Occipital lobe (tissue), 1 donor: ENCODE measurements at regions not wholly inside any gene's neighbourhood (a gene's known extent, or its start where the extent isn't known, plus 50 kb on each side); places are given as distances from the start of the nearest gene placed in this dataset.
"Not testable (repeated sequence)": the region's sequence is repeated elsewhere in the genome, so short reads cannot be mapped to it uniquely, and the experiment has no call there.

ENCODE experiments used
- DNase-seq: peaks from one replicate; lab custom pipeline; 2025; lab: John Stamatoyannopoulos, UW

GRCh38 chr20:51188941-51189340, 166.0 kb upstream of the KCNG1 start:
- DNase-seq, result no peak

DNA sequence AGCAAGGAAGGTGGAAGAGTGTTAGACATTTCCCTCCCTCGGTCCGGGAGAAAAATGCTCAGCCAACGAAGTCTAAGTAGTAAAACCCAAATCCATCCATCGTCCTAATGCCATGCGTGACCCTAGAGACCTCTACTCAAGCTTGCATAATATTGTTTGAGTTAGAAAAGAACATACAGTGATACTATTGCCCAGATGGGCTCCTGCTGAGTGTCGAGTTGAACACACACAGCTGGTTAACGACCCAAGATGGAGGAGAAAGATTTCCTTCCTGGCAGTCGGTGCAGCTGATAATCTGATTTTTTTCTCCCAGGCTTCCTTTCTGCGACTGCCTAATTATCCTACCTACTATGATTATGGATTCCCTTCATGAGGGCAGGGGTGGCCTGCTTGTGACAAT, 164.4 kb upstream of the KCNG1 start:
- no peak for DNase-seq

GRCh38 chr20:51185861-51186260, 163.0 kb upstream of the KCNG1 start:
- no peak for DNase-seq

DNA sequence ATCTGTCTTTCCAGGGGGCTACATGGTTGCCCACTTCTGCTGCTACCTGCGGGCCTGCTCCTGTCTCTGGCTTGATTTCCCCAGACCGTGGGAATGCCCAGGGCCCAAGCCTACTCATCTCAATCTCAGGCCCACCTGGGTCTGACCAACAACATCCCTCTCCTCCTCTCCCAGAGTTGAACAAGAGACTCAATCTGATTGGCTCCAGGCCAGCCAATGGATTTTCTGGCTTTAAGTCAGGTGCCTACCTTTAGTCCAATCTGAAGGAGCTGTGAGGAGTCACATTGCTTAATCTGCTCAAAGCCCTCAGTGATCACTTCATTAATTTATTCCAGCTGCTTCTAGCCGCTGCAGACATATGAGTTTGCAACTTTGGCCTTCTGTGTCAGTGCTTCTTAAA, 162.4 kb upstream of the KCNG1 start:
- no peak for DNase-seq

- no peak for DNase-seq
These were observed 161.4 kb upstream of the KCNG1 start for GRCh38 chr20:51184289-51184688.

DNA sequence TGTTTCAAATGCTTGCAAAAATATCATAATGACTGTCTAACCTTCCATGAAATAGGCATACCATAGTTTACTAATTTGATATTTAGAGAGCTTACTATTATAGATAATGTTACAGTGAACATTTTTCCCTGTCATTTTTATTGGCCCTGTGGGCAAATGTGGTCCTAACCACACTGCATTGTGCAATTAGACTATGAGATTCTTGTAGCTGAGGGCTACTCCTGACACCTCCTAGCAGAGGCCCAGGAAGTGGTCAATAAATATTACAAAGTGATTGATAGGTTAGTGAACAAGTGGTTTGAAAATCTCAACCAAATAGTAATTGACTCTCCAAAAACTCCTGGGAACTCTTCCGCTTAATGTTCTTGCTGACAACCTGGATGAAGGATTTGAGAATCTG, 160.5 kb upstream of the KCNG1 start:
- no peak for DNase-seq

DNA sequence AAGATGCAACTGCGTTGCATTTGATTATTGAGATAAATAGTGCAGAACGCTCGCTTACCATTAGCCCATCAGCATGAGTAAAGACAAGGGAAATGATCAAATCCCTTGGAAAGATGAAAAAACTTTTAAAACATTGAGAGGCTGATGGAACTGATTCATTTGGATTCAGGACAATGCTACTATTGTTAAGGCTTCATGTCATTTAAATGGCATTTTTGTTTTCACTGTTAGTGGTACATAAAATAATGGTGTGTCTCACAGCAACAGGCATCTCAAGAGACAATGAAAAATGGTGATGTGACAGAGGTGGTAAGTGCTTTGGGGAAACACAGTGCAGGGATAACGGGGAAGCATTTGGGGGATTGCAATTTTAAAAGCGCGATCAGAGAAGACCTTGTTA, 159.7 kb upstream of the KCNG1 start:
- DNase-seq, result no peak

GRCh38 chr20:51178153-51178552, 155.2 kb upstream of the KCNG1 start:
- DNase-seq, result no peak

DNA sequence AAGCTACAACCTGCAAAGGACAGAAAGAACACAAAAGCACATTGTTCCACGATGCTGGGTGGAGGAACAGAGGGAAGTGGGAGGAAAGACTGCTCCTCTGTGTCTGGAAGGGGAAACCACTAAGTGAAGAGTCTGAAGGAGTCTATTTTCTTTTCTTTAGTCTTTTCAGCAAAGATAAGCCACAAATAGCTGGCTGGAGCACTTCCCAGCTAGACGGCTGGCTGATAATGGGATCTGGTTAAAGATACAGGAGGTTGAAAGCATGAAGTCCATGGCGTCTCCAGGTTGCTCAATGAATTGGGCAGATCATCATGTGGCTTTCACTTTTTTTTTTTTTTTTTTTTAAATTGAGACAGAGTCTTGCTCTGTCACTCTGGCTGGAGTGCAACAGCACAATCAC, 154.0 kb upstream of the KCNG1 start:
- no peak for DNase-seq

DNA sequence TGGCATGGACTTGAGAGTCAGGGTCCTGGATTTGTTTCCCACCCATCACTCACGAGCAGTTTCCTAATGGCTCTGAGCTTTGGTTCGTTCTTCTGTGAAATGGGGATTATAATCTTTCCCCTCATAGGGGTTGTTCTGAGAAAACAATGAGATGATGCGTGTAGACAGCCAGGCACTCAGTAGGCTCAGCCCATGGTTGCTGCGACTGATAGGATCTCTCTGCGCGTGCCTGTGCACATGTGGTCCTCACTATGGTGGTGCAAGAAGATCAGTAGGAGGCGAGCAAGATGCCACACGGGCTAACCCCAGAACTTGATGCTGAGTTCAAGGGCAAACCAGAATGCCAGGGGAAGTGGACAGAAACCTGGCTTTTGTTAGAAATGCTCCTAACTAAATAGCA, 153.5 kb upstream of the KCNG1 start:
- no peak for DNase-seq

DNA sequence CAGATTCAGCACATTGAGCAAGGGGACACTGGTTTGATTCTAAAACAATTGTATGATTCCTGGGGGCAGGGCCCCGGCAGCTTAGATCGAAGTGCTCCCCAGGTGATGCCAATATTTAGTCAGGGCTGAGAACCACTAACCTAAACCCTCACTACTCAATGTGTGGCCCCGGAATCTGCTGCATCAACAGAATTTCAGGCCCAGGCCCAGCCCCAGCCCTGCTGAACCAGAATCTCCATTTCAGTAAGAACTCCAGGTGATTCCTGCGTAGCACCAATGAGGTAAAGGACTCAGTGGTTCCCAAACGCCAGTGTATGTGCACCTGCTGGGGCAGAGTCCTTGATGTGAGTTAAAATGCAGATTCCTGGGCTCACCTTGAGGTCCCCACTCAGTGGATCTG, 152.8 kb upstream of the KCNG1 start:
- DNase-seq, result no peak

- no peak for DNase-seq
These were observed 152.2 kb upstream of the KCNG1 start for GRCh38 chr20:51175156-51175555.

GRCh38 chr20:51174536-51174935, 151.6 kb upstream of the KCNG1 start:
- no peak for DNase-seq

DNA sequence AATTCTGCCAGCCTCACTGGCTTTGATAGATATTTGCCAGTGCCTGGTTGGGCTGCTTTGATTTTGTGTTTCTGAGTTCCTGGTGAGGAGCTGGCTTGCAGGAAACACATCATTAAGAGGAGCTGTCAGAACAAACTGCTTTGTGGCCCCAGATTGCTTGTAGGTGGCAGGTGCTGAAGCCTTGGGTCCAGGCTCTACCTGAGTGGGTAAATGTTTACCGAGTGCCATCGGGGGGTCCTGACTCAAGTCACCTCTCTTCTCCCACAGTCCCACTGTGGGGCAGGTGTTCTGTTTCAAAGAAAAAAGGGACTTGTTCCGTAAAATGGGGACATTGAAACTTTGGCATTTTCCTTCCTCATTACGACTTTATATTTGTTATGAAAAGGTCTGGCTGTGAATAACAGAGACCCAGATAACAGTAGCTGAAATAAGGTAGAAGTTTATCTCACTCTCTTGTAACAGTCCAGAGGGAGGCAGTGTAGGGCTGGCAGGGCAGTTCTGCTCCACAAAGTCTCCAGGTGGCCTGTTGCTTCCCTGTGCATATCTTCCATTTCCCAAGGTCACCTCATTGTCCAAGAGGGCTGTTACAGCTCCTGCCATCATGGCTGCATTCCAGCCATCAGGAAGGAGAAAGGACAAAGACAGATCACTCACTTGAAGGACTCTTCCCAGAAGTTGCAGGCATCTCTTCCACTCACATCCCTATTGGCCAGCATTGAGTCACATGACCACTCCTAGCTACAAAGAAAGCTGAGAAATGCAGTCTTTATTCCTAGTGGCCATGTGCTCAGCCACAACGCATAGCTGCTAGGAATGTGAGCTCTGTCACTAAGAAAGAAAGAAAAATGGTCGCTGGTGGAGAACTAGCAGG, 149.9 kb upstream of the KCNG1 start:
- no peak for DNase-seq

GRCh38 chr20:51171141-51171540, 148.2 kb upstream of the KCNG1 start:
- DNase-seq, result no peak

- DNase-seq, result no peak
These were observed 146.9 kb upstream of the KCNG1 start for GRCh38 chr20:51169813-51170212.

- DNase-seq, result not testable (repeated sequence)
These were observed 145.0 kb upstream of the KCNG1 start for GRCh38 chr20:51167911-51168310.

- no peak for DNase-seq
These were observed 143.6 kb upstream of the KCNG1 start for GRCh38 chr20:51166489-51166888.

GRCh38 chr20:51165131-51165530, 142.2 kb upstream of the KCNG1 start:
- DNase-seq, result no peak

GRCh38 chr20:51164731-51165130, 141.8 kb upstream of the KCNG1 start:
- DNase-seq, result no peak

- no peak for DNase-seq
These were observed 141.2 kb upstream of the KCNG1 start for GRCh38 chr20:51163996-51164600.

GRCh38 chr20:51162015-51162414, 139.1 kb upstream of the KCNG1 start:
- no peak for DNase-seq

- DNase-seq, result no peak
These were observed 137.9 kb upstream of the KCNG1 start for GRCh38 chr20:51160821-51161220.
